ENCODE measurements at regions not wholly inside any gene's neighbourhood (a gene's known extent, or its start where the extent isn't known, plus 50 kb on each side); places are given as distances from the start of the nearest gene placed in this dataset.

DNA sequence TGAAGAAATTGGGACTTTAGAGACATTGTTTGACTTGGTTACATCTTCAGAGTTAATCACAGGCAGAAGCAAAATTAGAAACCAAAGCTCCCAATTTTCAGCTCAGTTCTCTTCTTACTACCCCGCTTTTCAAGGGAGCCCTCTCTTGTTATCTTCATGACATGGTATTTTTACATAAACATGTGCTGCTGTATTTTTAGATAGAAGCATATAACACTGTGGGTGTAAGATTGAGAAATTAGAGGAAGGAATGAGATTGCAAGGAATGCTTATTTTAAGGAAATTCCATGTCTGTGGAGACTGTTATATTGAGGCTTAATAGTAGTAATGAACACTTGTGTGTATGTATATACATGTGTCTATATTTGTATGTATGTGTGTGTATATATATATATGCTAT lies 401.6 kb downstream of the TMEM232 start:
- no peak overlapping the region for H3K4me3 ChIP-seq (ENCODE audit: low read depth, low read length)
- TF ChIP-seq, protein P1, sequence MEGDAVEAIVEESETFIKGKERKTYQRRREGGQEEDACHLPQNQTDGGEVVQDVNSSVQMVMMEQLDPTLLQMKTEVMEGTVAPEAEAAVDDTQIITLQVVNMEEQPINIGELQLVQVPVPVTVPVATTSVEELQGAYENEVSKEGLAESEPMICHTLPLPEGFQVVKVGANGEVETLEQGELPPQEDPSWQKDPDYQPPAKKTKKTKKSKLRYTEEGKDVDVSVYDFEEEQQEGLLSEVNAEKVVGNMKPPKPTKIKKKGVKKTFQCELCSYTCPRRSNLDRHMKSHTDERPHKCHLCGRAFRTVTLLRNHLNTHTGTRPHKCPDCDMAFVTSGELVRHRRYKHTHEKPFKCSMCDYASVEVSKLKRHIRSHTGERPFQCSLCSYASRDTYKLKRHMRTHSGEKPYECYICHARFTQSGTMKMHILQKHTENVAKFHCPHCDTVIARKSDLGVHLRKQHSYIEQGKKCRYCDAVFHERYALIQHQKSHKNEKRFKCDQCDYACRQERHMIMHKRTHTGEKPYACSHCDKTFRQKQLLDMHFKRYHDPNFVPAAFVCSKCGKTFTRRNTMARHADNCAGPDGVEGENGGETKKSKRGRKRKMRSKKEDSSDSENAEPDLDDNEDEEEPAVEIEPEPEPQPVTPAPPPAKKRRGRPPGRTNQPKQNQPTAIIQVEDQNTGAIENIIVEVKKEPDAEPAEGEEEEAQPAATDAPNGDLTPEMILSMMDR (IDR thresholded peaks at IDR 0.05; ENCODE audit: insufficient read depth, low read length, severe bottlenecking): no peak
- no peaks in the 10 kb centered on the region for H3K36me3 ChIP-seq (ENCODE audit: control insufficient read depth, insufficient read depth, low read length)
- DNase-seq (ENCODE audit: low read depth) (no peak), FAIRE-seq (no peak)
- no peaks in the 10 kb centered on the region for H3K27me3 ChIP-seq (ENCODE audit: control insufficient read depth, insufficient read depth, low read length)

- TF ChIP-seq, protein P1 (IDR thresholded peaks at IDR 0.05; ENCODE audit: insufficient read depth, low read length, severe bottlenecking): no peak
- FAIRE-seq: no peak
- DNase-seq (ENCODE audit: low read depth): no peak
- Histone ChIP-seq H3K4me3 (ENCODE audit: low read depth, low read length) (no peak overlapping the region), H3K27me3 (ENCODE audit: control insufficient read depth, insufficient read depth, low read length) (no peaks in the 10 kb centered on the region), H3K36me3 (ENCODE audit: control insufficient read depth, insufficient read depth, low read length) (no peaks in the 10 kb centered on the region)
Observed at GRCh38 chr5:110329955-110330525, 396.4 kb downstream of the TMEM232 start.

- FAIRE-seq (no peak), DNase-seq (ENCODE audit: low read depth) (no peak)
- Histone ChIP-seq H3K27me3 (ENCODE audit: control insufficient read depth, insufficient read depth, low read length) (no peaks in the 10 kb centered on the region), H3K4me3 (ENCODE audit: low read depth, low read length) (no peak overlapping the region), H3K36me3 (ENCODE audit: control insufficient read depth, insufficient read depth, low read length) (no peaks in the 10 kb centered on the region)
- TF ChIP-seq, protein P1 (IDR thresholded peaks at IDR 0.05; ENCODE audit: insufficient read depth, low read length, severe bottlenecking): no peak
Observed at GRCh38 chr5:110333384-110333783, 393.1 kb downstream of the TMEM232 start.

- DNase-seq (ENCODE audit: low read depth) (no peak), FAIRE-seq (no peak)
- no peaks in the 10 kb centered on the region for H3K27me3 ChIP-seq (ENCODE audit: control insufficient read depth, insufficient read depth, low read length)
- no peaks in the 10 kb centered on the region for H3K36me3 ChIP-seq (ENCODE audit: control insufficient read depth, insufficient read depth, low read length)
- H3K4me3 ChIP-seq (ENCODE audit: low read depth, low read length): no peak overlapping the region
- TF ChIP-seq, protein P1 (IDR thresholded peaks at IDR 0.05; ENCODE audit: insufficient read depth, low read length, severe bottlenecking): no peak
Observed at GRCh38 chr5:110335361-110336066, 391.0 kb downstream of the TMEM232 start.

DNA sequence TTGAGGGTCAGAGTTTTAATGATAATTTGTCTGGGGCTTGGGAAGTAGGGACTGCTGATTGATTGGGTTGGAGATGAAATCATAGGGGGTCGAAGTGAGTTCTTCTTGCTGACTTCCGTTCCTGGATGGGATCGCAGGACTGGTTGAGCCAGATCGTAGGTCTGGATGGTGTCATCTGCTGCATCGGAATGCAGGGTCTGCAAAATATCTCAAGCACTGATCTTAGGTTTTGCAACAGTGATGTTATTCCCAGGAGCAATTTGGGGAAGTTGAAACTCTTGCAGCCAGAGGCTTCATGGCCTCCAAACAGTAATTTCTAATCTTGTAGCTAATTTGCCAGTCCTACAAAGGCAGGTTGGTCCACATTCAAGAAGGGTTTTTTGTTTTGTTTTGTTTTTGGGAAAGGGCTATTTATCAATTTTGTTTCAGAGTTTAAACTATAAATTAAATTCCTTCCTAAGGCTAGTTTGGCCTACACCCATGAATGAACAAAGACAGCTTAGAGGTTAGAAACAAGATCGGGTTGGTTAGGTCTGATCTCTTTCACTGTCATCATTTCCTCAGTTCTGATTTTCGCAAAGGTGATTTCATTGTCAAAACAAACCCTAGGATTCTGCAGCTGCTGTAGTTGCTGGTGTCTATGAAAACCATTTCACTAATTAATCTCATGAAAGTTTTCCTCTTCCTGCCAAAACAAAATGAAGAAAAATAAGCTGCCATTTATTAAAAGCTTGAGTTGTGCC lies 388.0 kb downstream of the TMEM232 start:
- no peak overlapping the region for H3K4me3 ChIP-seq (ENCODE audit: low read depth, low read length)
- DNase-seq (ENCODE audit: low read depth) (no peak), FAIRE-seq (no peak)
- TF ChIP-seq, protein P1 (IDR thresholded peaks at IDR 0.05; ENCODE audit: insufficient read depth, low read length, severe bottlenecking): no peak
- H3K36me3 ChIP-seq (ENCODE audit: control insufficient read depth, insufficient read depth, low read length): no peaks in the 10 kb centered on the region
- H3K27me3 ChIP-seq (ENCODE audit: control insufficient read depth, insufficient read depth, low read length): no peaks in the 10 kb centered on the region
